Nephron (organoid): ENCODE measurements at regions not wholly inside any gene's neighbourhood (a gene's known extent, or its start where the extent isn't known, plus 50 kb on each side); places are given as distances from the start of the nearest gene placed in this dataset.

Source experiments
- H3K27ac Mint-ChIP-seq, 3 experiments: 2 replicates each; pipeline ENCODE4 v1.8.0; 2020; ENCODE audit warnings: mixed read lengths in 3 of 3, mild to moderate bottlenecking in 2 of 3, moderate library complexity in 1 of 3
- H3K27me3 Mint-ChIP-seq: 2 replicates; pipeline ENCODE4 v1.8.0; 2021; ENCODE audit warnings: low read depth, mild to moderate bottlenecking, moderate library complexity, mixed read lengths
- H3K36me3 Mint-ChIP-seq: 2 replicates; pipeline ENCODE4 v1.8.0; 2020; ENCODE audit warnings: low read depth, mixed read lengths
- H3K4me1 Mint-ChIP-seq: 2 replicates; pipeline ENCODE4 v1.8.0; 2020; ENCODE audit warnings: mixed read lengths
- H3K4me3 Mint-ChIP-seq, 3 experiments: 2 replicates each; pipeline ENCODE4 v1.8.0; 2020; ENCODE audit warnings: mild to moderate bottlenecking in 3 of 3, mixed read lengths in 3 of 3, moderate library complexity in 2 of 3
- H3K9me3 Mint-ChIP-seq: 2 replicates; pipeline ENCODE4 v1.8.0; 2020; ENCODE audit warnings: mixed read lengths
- CTCF ChIP-seq, 3 experiments: fragments of 200-600 bp; sonication (generic); IDR thresholded peaks; one replicate each; pipeline ENCODE4 v1.5.0; 2021; ENCODE audit warnings: antibody characterized with exemption in 3 of 3; ENCODE audit not compliant: unreplicated experiment in 3 of 3

GRCh38 chr22:22050141-22050775 lies 67.7 kb upstream of the TOP3B start:
- peaks cover 44% of the 10 kb centered on the region for H3K27me3 Mint-ChIP-seq
- no peak for TF ChIP-seq CTCF (IDR thresholded peaks at IDR 0.05; ENCODE audit: unreplicated experiment in 3 of 3)
- H3K27ac Mint-ChIP-seq = no peak overlapping the region
- no peak overlapping the region for H3K4me3 Mint-ChIP-seq
- no peaks in the 10 kb centered on the region for H3K36me3 Mint-ChIP-seq
- H3K9me3 Mint-ChIP-seq = peaks cover 6% of the 10 kb centered on the region
- H3K4me1 Mint-ChIP-seq = no peaks in the 10 kb centered on the region

GRCh38 chr22:22049684-22050083 lies 67.1 kb upstream of the TOP3B start:
- no peak overlapping the region for H3K27ac Mint-ChIP-seq
- H3K36me3 Mint-ChIP-seq = no peaks in the 10 kb centered on the region
- H3K9me3 Mint-ChIP-seq = peaks cover 3% of the 10 kb centered on the region
- no peaks in the 10 kb centered on the region for H3K4me1 Mint-ChIP-seq
- no peak for TF ChIP-seq CTCF (IDR thresholded peaks at IDR 0.05; ENCODE audit: unreplicated experiment in 3 of 3)
- H3K27me3 Mint-ChIP-seq = peaks cover 48% of the 10 kb centered on the region
- no peak overlapping the region for H3K4me3 Mint-ChIP-seq

- Mint-ChIP-seq H3K27ac (no peak overlapping the region), H3K4me1 (no peaks in the 10 kb centered on the region), H3K4me3 (no peak overlapping the region), H3K9me3 (peaks cover 3% of the 10 kb centered on the region), H3K27me3 (peaks cover 45% of the 10 kb centered on the region), H3K36me3 (no peaks in the 10 kb centered on the region)
- no peak for TF ChIP-seq CTCF (IDR thresholded peaks at IDR 0.05; ENCODE audit: unreplicated experiment in 3 of 3)
Measured at GRCh38 chr22:22048981-22049531, 66.5 kb upstream of the TOP3B start.

- H3K27me3 Mint-ChIP-seq = peaks cover 45% of the 10 kb centered on the region
- H3K4me3 Mint-ChIP-seq = no peak overlapping the region
- peaks cover 3% of the 10 kb centered on the region for H3K9me3 Mint-ChIP-seq
- H3K27ac Mint-ChIP-seq = no peak overlapping the region
- TF ChIP-seq CTCF (IDR thresholded peaks at IDR 0.05; ENCODE audit: unreplicated experiment in 3 of 3) = no peak
- no peaks in the 10 kb centered on the region for H3K36me3 Mint-ChIP-seq
- H3K4me1 Mint-ChIP-seq = no peaks in the 10 kb centered on the region
Measured at GRCh38 chr22:22048318-22048942, 65.8 kb upstream of the TOP3B start.

- Mint-ChIP-seq H3K9me3 (no peaks in the 10 kb centered on the region), H3K27ac (no peak overlapping the region), H3K36me3 (no peaks in the 10 kb centered on the region), H3K4me3 (no peak overlapping the region), H3K27me3 (peaks cover 44% of the 10 kb centered on the region), H3K4me1 (no peaks in the 10 kb centered on the region)
- no peak for TF ChIP-seq CTCF (IDR thresholded peaks at IDR 0.05; ENCODE audit: unreplicated experiment in 3 of 3)
Measured at GRCh38 chr22:22047776-22048175, 65.2 kb upstream of the TOP3B start.

- H3K36me3 Mint-ChIP-seq = no peaks in the 10 kb centered on the region
- no peak for TF ChIP-seq CTCF (IDR thresholded peaks at IDR 0.05; ENCODE audit: unreplicated experiment in 3 of 3)
- peaks cover 38% of the 10 kb centered on the region for H3K27me3 Mint-ChIP-seq
- no peaks in the 10 kb centered on the region for H3K4me1 Mint-ChIP-seq
- no peak overlapping the region for H3K4me3 Mint-ChIP-seq
- H3K9me3 Mint-ChIP-seq = no peaks in the 10 kb centered on the region
- no peak overlapping the region for H3K27ac Mint-ChIP-seq
Measured at GRCh38 chr22:22047266-22047665, 64.7 kb upstream of the TOP3B start.
